NB4 (cell line): ENCODE measurements at regions not wholly inside any gene's neighbourhood (a gene's known extent, or its start where the extent isn't known, plus 50 kb on each side); places are given as distances from the start of the nearest gene placed in this dataset.

ENCODE experiments used
- DNase-seq: peaks from one replicate; pipeline ENCODE4 v3.0.0; 2010; ENCODE audit warnings: low read depth
- H3K4me3 ChIP-seq: one replicate; pipeline ENCODE4 v1.5.1; 2011; ENCODE audit warnings: mild to moderate bottlenecking, low read depth, low read length, moderate library complexity
- MAX ChIP-seq: IDR thresholded peaks from 2 replicates; pipeline ENCODE4 v1.6.1; 2011; ENCODE audit warnings: low read depth, low read length
- MYC ChIP-seq: IDR thresholded peaks from 2 replicates; pipeline ENCODE4 v1.6.1; 2011; ENCODE audit warnings: low read depth, low read length
- POLR2A ChIP-seq: IDR thresholded peaks from 2 replicates; pipeline ENCODE4 v1.6.1; 2011; ENCODE audit warnings: mild to moderate bottlenecking; ENCODE audit not compliant: insufficient read length; ENCODE audit errors: extremely low read depth
- TF ChIP-seq, protein P1 (sequence below): IDR thresholded peaks from one replicate; pipeline ENCODE4 v1.5.1; 2012; ENCODE audit warnings: low read depth, low read length

GRCh38 chr10:90378524-90379076 lies 479.2 kb downstream of the HTR7 start:
- no peak overlapping the region for H3K4me3 ChIP-seq
- DNase-seq, result no peak
- TF ChIP-seq, protein P1, sequence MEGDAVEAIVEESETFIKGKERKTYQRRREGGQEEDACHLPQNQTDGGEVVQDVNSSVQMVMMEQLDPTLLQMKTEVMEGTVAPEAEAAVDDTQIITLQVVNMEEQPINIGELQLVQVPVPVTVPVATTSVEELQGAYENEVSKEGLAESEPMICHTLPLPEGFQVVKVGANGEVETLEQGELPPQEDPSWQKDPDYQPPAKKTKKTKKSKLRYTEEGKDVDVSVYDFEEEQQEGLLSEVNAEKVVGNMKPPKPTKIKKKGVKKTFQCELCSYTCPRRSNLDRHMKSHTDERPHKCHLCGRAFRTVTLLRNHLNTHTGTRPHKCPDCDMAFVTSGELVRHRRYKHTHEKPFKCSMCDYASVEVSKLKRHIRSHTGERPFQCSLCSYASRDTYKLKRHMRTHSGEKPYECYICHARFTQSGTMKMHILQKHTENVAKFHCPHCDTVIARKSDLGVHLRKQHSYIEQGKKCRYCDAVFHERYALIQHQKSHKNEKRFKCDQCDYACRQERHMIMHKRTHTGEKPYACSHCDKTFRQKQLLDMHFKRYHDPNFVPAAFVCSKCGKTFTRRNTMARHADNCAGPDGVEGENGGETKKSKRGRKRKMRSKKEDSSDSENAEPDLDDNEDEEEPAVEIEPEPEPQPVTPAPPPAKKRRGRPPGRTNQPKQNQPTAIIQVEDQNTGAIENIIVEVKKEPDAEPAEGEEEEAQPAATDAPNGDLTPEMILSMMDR, result no peak
- TF ChIP-seq MYC (no peak), POLR2A (no peak), MAX (no peak)

DNA sequence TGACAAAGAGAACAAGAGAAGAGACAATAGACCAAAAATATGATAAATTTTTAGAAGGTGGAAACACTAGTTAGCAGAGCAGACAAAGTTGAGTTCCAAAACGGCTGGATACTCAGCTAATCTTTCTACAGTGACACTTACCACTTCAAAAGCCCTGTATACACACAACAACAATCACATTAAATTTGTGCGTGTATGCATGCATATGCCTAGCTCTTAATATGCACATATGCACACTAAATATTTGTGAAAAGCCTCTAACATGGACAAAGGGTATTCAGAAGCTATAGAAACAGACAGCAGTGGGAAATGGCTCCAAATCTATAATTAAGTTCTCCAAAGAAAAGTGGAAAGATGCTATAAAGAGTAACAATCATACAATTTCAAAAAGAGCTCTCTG lies 476.4 kb downstream of the HTR7 start:
- no peak overlapping the region for H3K4me3 ChIP-seq
- no peak for DNase-seq
- TF ChIP-seq MYC (no peak), POLR2A (no peak), MAX (no peak)
- TF ChIP-seq, protein P1, result no peak

DNA sequence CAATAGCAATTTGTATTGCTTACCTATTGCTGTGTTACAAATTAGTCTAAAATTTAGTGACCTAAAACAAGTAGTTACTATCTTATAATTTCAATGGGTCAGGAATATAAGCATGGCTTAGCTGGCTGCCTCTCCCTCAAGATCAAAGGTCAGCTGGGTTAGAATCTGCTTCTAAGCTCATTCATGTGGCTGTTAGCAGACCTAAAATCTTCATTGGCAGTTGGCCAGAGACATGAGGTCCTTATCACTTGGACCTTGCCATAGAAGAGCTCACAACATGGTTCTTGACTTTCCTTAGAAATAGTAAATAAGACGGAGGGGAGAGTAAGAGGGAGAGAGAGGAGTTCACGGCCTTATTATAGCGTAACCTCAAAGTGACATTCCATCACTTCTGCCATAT lies 468.0 kb downstream of the HTR7 start:
- no peak for DNase-seq
- TF ChIP-seq, protein P1, result no peak
- TF ChIP-seq MYC (no peak), MAX (no peak)
- no peak overlapping the region for H3K4me3 ChIP-seq

DNA sequence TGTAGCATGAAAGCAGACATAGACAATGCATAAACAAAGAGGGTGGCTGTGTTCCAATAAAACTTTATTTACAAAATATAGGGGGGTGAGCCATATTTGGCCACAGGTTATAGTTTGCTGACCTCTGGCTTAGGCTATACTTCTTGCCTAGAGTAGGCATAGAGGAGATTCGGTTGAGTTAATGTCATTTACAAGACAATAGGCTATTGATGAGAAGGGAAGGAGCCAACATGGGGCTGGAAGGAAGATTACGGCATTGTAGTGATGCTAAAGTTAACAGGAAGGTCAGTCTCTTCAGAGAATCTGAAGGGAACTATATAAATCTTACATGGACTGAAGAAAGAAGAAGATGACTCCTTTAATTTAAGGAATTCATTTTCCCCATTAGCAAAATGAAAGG lies 463.5 kb downstream of the HTR7 start:
- no peak for DNase-seq
- no peak overlapping the region for H3K4me3 ChIP-seq
- no peak for TF ChIP-seq MAX
- TF ChIP-seq POLR2A, result no peak
- no peak for TF ChIP-seq MYC
- TF ChIP-seq, protein P1, result no peak

DNA sequence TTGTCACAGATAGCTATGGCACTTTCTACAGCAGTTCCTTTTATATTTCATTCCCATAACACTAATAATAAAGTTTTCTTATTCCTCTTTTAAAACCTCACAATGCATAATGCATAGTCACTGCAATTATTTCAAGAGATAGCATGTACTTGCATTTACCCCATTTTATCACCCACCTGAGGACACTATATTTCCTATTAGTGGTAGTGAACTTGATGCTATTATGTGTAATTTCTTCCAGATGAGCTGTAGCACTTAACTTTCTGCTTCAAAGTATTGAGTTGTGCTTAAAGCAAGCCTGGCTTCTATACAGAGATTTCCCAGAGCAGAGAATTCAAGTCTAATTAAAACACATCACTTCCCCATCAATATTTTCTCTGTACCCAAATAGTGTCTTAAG lies 461.1 kb downstream of the HTR7 start:
- TF ChIP-seq MAX, result no peak
- no peak for DNase-seq
- H3K4me3 ChIP-seq, result no peak overlapping the region

- no peak for DNase-seq
- H3K4me3 ChIP-seq, result no peak overlapping the region
- no peak for TF ChIP-seq POLR2A
- TF ChIP-seq MAX, result no peak
- TF ChIP-seq, protein P1, result no peak
- no peak for TF ChIP-seq MYC
These were observed 459.3 kb downstream of the HTR7 start for GRCh38 chr10:90398566-90398965.
